ENCODE measurements at regions not wholly inside any gene's neighbourhood (a gene's known extent, or its start where the extent isn't known, plus 50 kb on each side); places are given as distances from the start of the nearest gene placed in this dataset.
A peak's percentile ranks its signal among the peaks of the same experiment; 100 is the strongest.

GRCh38 chr13:47417485-47417884 lies 520.6 kb upstream of the HTR2A start:
- no peak for ATAC-seq
- intact Hi-C loops (cut with DNase I), result loop anchor here in 1 of 2 donors (5.0 kb wide), 1 partner anchor 355 kb away; no protein-coding TSS in a partner anchor

GRCh38 chr13:47415048-47415447 lies 518.2 kb upstream of the HTR2A start:
- DNase-seq (no peak), ATAC-seq (no peak)
- intact Hi-C loops (cut with DNase I), result loop anchor here in 1 of 2 donors (5.0 kb wide), 1 partner anchor 357 kb away; no protein-coding TSS in a partner anchor

More at GRCh38 chr13:47417485-47417884, 520.6 kb upstream of the HTR2A start:
- DNase-seq, result no peak

DNA sequence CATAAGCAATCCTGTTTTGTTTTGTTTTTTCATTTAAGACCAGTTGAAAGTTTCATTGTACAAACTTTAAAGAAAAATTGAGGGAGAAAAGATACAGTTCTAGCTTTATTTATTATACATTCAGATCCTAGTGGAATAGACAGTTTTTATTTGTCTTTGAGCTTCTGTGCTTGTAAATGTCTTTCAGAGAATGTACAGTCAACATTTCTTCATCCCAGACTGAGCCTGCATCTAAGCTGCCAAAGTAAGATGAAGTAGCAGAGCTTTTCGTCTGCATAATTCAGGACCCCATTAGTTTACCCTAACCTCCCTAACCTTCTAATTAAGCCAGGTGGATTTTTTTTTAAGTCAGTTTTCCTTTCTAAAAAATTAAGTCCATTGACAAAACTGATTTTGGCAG lies 516.7 kb upstream of the HTR2A start:
- DNase-seq, result no peak
- intact Hi-C loops (cut with DNase I), result no loop called here
- ATAC-seq, result no peak

GRCh38 chr13:47413112-47413511 lies 516.3 kb upstream of the HTR2A start:
- intact Hi-C loops (cut with DNase I), result no loop called here
- ATAC-seq (no peak), DNase-seq (no peak)

GRCh38 chr13:47409778-47410177 lies 512.9 kb upstream of the HTR2A start:
- DNase-seq (no peak), ATAC-seq (no peak)
- intact Hi-C loops (cut with DNase I), result no loop called here

GRCh38 chr13:47408546-47409319 lies 511.9 kb upstream of the HTR2A start:
- DNase-seq (no peak), ATAC-seq (no peak)
- intact Hi-C loops (cut with DNase I), result no loop called here

- DNase-seq (no peak), ATAC-seq (no peak)
- intact Hi-C loops (cut with DNase I), result no loop called here
Measured at GRCh38 chr13:47407808-47408207, 511.0 kb upstream of the HTR2A start.

GRCh38 chr13:47399599-47399998 lies 502.7 kb upstream of the HTR2A start:
- intact Hi-C loops (cut with DNase I), result no loop called here
- no peak for ATAC-seq
- DNase-seq, result no peak

- intact Hi-C loops (cut with DNase I), result no loop called here
- no peak for ATAC-seq
- no peak for DNase-seq
Measured at GRCh38 chr13:47397739-47398138, 500.9 kb upstream of the HTR2A start.

- ATAC-seq (no peak), DNase-seq (no peak)
- intact Hi-C loops (cut with DNase I), result no loop called here
Measured at GRCh38 chr13:47396915-47397314, 500.1 kb upstream of the HTR2A start.

GRCh38 chr13:47374741-47375140 lies 477.9 kb upstream of the HTR2A start:
- intact Hi-C loops (cut with DNase I), result no loop called here
- DNase-seq, result no peak
- ATAC-seq, result no peak

GRCh38 chr13:47372751-47373150 lies 475.9 kb upstream of the HTR2A start:
- intact Hi-C loops (cut with DNase I), result no loop called here
- no peak for ATAC-seq
- no peak for DNase-seq

DNA sequence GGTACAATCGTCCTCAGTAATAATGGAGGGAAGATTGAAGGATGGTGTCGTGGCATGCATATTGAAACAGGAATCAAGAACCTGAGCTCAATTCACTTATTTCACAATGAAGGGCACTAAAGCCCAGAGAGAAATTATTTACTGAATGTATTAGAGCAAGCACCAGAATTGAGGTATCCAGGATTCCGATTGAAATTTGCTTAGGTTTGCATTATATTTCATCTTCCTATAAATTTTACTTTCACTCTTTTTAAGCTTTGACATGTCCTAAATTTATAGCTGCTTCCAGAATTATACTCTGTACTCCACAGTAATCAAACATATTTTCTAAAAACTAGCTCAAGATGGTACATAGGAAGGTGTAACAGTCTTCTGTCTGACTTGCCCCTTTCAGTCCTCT lies 454.9 kb upstream of the HTR2A start:
- intact Hi-C loops (cut with DNase I), result no loop called here
- ATAC-seq (no peak), DNase-seq (no peak)

DNA sequence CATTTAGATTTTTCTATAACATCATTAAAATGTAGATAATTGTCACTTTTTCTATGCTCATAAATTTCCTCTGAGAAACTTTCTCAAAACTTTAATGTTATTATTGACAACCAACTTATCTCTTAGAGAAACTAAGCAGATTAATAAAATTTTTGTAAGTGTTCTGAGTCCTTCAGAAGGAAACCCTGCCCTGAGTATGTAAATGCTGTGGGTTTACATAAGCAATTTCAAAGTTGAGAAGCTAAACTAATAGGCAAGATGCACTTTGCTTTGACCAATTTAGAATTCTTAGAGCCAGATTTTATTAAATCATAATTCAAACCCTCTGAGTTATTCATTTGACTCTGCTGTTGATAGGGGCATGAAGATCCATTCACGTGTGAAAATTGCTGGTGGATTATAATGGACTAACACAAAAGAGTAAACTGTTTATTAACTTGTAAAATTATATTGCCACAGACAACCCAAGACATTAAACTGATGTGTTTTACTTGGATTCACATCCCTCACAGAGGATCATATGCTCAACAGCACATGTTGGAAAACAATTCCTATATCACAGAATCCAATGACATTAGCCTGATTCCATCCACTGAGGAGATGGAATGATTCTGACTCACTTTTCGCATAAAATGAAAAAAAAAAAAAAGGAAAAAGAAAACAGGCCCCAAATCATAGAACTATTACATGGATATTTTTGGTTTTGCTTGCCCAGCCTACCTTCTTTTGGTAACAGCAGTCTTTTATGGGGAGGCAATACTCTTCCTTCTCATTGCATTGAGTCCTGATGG lies 453.7 kb upstream of the HTR2A start:
- intact Hi-C loops (cut with DNase I), result no loop called here
- DNase-seq, result no peak
- no peak for ATAC-seq

GRCh38 chr13:47349211-47349610 lies 452.4 kb upstream of the HTR2A start:
- DNase-seq, result no peak
- intact Hi-C loops (cut with DNase I), result no loop called here
- no peak for ATAC-seq

GRCh38 chr13:47337781-47338507 lies 441.1 kb upstream of the HTR2A start:
- ATAC-seq (peak in 1 of 2 donors; percentile 26), DNase-seq (no peak)
- intact Hi-C loops (cut with DNase I), result no loop called here

- peak in 1 of 2 donors; percentile 82 for ATAC-seq
- intact Hi-C loops (cut with DNase I), result no loop called here
- no peak for DNase-seq
Measured at GRCh38 chr13:47334173-47334572, 437.3 kb upstream of the HTR2A start.

DNA sequence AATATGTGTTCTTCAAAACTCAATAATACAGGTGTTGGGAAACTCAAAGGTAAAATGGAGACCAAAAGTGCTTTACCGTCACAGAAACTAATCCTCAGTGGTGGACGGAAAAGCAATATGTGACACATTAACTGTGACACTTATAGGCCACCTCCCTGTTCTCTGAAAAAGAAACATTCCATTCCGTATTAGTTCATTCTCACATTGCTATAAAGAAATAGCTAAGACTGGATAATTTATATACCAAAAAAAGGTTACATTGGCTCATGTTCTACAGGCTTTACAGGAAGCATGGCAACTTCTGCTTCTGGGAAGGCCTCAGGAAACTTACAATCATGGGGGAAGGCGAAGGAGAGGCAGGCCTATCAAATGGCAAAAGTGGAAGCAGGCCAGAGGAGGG lies 435.3 kb upstream of the HTR2A start:
- no peak for DNase-seq
- intact Hi-C loops (cut with DNase I), result no loop called here
- no peak for ATAC-seq

- ATAC-seq, result no peak
- intact Hi-C loops (cut with DNase I), result no loop called here
- no peak for DNase-seq
Measured at GRCh38 chr13:47330031-47330430, 433.2 kb upstream of the HTR2A start.

DNA sequence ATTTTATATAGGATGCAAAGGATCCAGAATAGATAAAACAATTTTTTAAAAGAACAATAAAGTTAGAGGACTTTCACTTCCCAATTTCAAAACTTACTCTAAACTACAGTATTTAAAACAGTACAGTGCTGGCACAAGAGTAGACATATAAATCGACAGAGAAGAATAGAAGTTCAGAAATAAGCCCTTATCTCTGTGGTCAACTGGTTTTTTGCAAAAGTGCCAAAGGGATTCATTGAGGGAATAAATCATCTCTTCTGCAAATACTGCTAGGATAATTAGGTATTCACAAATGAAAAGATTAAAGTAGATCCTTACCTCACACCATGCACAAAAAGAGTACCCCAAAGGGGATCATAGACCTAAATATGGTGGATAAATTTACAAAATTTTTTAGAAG lies 431.0 kb upstream of the HTR2A start:
- DNase-seq (no peak), ATAC-seq (no peak)
- intact Hi-C loops (cut with DNase I), result no loop called here

Measured in left cardiac atrium (tissue), 4 donors.